Stimulated activated naive CD8-positive, alpha-beta T cell treated with anti-CD3 and anti-CD28 coated beads, Interleukin-15, amount 100 ng/mL, for 72 hours (primary cell): ENCODE measurements at regions not wholly inside any gene's neighbourhood (a gene's known extent, or its start where the extent isn't known, plus 50 kb on each side); places are given as distances from the start of the nearest gene placed in this dataset.
"Not testable (repeated sequence)": the region's sequence is repeated elsewhere in the genome, so short reads cannot be mapped to it uniquely, and the experiment has no call there.

Source experiments
- ATAC-seq: fragments of 150-1000 bp; cut with Tn5 transposase; 2 replicates; pipeline ENCODE4 v1.10.0; 2021; ENCODE audit warnings: mild to moderate bottlenecking, moderate library complexity
- DNase-seq, 2 donors: peaks; one replicate each; pipeline ENCODE4 v3.0.0; 2021 to 2022
- H3K27ac Mint-ChIP-seq, 2 donors: one replicate each; pipeline ENCODE4 v1.8.0; 2022; ENCODE audit warnings: mild to moderate bottlenecking in 2 of 2, mixed read lengths in 2 of 2, moderate library complexity in 2 of 2
- H3K27me3 Mint-ChIP-seq: one replicate; pipeline ENCODE4 v1.8.0; 2022; ENCODE audit warnings: mixed read lengths
- H3K4me1 Mint-ChIP-seq: one replicate; pipeline ENCODE4 v1.8.0; 2022; ENCODE audit warnings: mild to moderate bottlenecking, mixed read lengths
- H3K4me3 Mint-ChIP-seq, 2 donors: one replicate each; pipeline ENCODE4 v1.8.0; 2022; ENCODE audit warnings: mild to moderate bottlenecking in 2 of 2, mixed read lengths in 2 of 2, moderate library complexity in 1 of 2
- H3K9me3 Mint-ChIP-seq, 2 donors: one replicate each; pipeline ENCODE4 v1.8.0; 2022; ENCODE audit warnings: mixed read lengths in 2 of 2

- not testable (repeated sequence) for DNase-seq
Measured at GRCh38 chr3:72643635-72644034, 204.6 kb downstream of the SHQ1 start.

GRCh38 chr3:72641684-72642083 lies 206.6 kb downstream of the SHQ1 start:
- Mint-ChIP-seq H3K27ac (no peak overlapping the region), H3K4me1 (peaks cover 16% of the 10 kb centered on the region), H3K9me3 (no peaks in the 10 kb centered on the region), H3K27me3 (peaks cover 19% of the 10 kb centered on the region), H3K4me3 (no peak overlapping the region)
- ATAC-seq, result no peak
- DNase-seq, result no peak

More at GRCh38 chr3:72643635-72644034, 204.6 kb downstream of the SHQ1 start:
- not testable (repeated sequence) for H3K27me3 Mint-ChIP-seq, H3K27ac Mint-ChIP-seq, H3K4me3 Mint-ChIP-seq, ATAC-seq, H3K4me1 Mint-ChIP-seq, H3K9me3 Mint-ChIP-seq

- Mint-ChIP-seq H3K4me3 (no peak overlapping the region), H3K27me3 (peaks cover 19% of the 10 kb centered on the region), H3K4me1 (peaks cover 16% of the 10 kb centered on the region), H3K27ac (no peak overlapping the region), H3K9me3 (no peaks in the 10 kb centered on the region)
- ATAC-seq (no peak), DNase-seq (no peak)
Measured at GRCh38 chr3:72641072-72641471, 207.2 kb downstream of the SHQ1 start.

GRCh38 chr3:72636969-72637597 lies 211.2 kb downstream of the SHQ1 start:
- Mint-ChIP-seq H3K27me3 (peaks cover 19% of the 10 kb centered on the region), H3K27ac (peak overlapping the region in 1 of 2 donors; percentile 9), H3K4me1 (peaks cover 48% of the 10 kb centered on the region), H3K4me3 (no peak overlapping the region), H3K9me3 (peaks cover 3 to 4% of the 10 kb centered on the region in 2 donors)
- ATAC-seq (no peak), DNase-seq (no peak)

GRCh38 chr3:72635551-72635950 lies 212.7 kb downstream of the SHQ1 start:
- H3K27ac Mint-ChIP-seq, result no peak overlapping the region
- no peak for ATAC-seq

GRCh38 chr3:72634128-72634527 lies 214.1 kb downstream of the SHQ1 start:
- Mint-ChIP-seq H3K9me3 (peaks cover 4 to 9% of the 10 kb centered on the region in 2 donors), H3K27me3 (peaks cover 19% of the 10 kb centered on the region), H3K4me1 (peaks cover 62% of the 10 kb centered on the region), H3K27ac (peak overlapping the region in 1 of 2 donors; percentile 40), H3K4me3 (no peak overlapping the region)
- DNase-seq (peak in 1 of 2 donors; percentile 12), ATAC-seq (peak; percentile 85)

More at GRCh38 chr3:72635551-72635950, 212.7 kb downstream of the SHQ1 start:
- no peak for DNase-seq
- no peak overlapping the region for H3K4me3 Mint-ChIP-seq
- H3K27me3 Mint-ChIP-seq, result peaks cover 19% of the 10 kb centered on the region
- H3K4me1 Mint-ChIP-seq, result peaks cover 55% of the 10 kb centered on the region
- peaks cover 4 to 9% of the 10 kb centered on the region in 2 donors for H3K9me3 Mint-ChIP-seq

- Mint-ChIP-seq H3K4me3 (peak overlapping the region; percentile 52 to 61), H3K27ac (peak overlapping the region in 1 of 2 donors; percentile 73), H3K4me1 (peaks cover 68% of the 10 kb centered on the region), H3K9me3 (peaks cover 4 to 9% of the 10 kb centered on the region in 2 donors), H3K27me3 (peaks cover 15% of the 10 kb centered on the region)
- peak; percentile 37 to 63 for DNase-seq
- peak; percentile 68 for ATAC-seq
Measured at GRCh38 chr3:72633534-72633933, 214.7 kb downstream of the SHQ1 start.

GRCh38 chr3:72633121-72633520 lies 215.1 kb downstream of the SHQ1 start:
- Mint-ChIP-seq H3K4me1 (peaks cover 72% of the 10 kb centered on the region), H3K4me3 (peak overlapping the region; percentile 52 to 61), H3K27me3 (peaks cover 11% of the 10 kb centered on the region), H3K27ac (peak overlapping the region in 1 of 2 donors; percentile 52), H3K9me3 (peaks cover 4 to 9% of the 10 kb centered on the region in 2 donors)
- DNase-seq (no peak), ATAC-seq (peak; percentile 4)

GRCh38 chr3:72632129-72632528 lies 216.1 kb downstream of the SHQ1 start:
- ATAC-seq, result no peak
- H3K27ac Mint-ChIP-seq, result peak overlapping the region in 1 of 2 donors; percentile 30

GRCh38 chr3:72630969-72631344 lies 217.3 kb downstream of the SHQ1 start:
- ATAC-seq, result no peak
- H3K4me3 Mint-ChIP-seq, result no peak overlapping the region
- peaks cover 74% of the 10 kb centered on the region for H3K4me1 Mint-ChIP-seq
- H3K9me3 Mint-ChIP-seq, result peaks cover 4 to 9% of the 10 kb centered on the region in 2 donors
- H3K27me3 Mint-ChIP-seq, result no peaks in the 10 kb centered on the region
- H3K27ac Mint-ChIP-seq, result no peak overlapping the region
- DNase-seq, result no peak

More at GRCh38 chr3:72632129-72632528, 216.1 kb downstream of the SHQ1 start:
- peaks cover 4 to 9% of the 10 kb centered on the region in 2 donors for H3K9me3 Mint-ChIP-seq
- peaks cover 3% of the 10 kb centered on the region for H3K27me3 Mint-ChIP-seq
- no peak overlapping the region for H3K4me3 Mint-ChIP-seq
- peaks cover 76% of the 10 kb centered on the region for H3K4me1 Mint-ChIP-seq
- DNase-seq, result no peak

GRCh38 chr3:72630327-72630968 lies 217.8 kb downstream of the SHQ1 start:
- no peaks in the 10 kb centered on the region for H3K27me3 Mint-ChIP-seq
- H3K9me3 Mint-ChIP-seq, result peaks cover 4 to 9% of the 10 kb centered on the region in 2 donors
- DNase-seq (no peak), ATAC-seq (no peak)
- peaks cover 72% of the 10 kb centered on the region for H3K4me1 Mint-ChIP-seq
- no peak overlapping the region for H3K4me3 Mint-ChIP-seq
- H3K27ac Mint-ChIP-seq, result no peak overlapping the region

- peaks cover 60% of the 10 kb centered on the region for H3K4me1 Mint-ChIP-seq
- H3K27me3 Mint-ChIP-seq, result no peaks in the 10 kb centered on the region
- peak overlapping the region in 1 of 2 donors; percentile 67 for H3K27ac Mint-ChIP-seq
- peaks cover 4 to 9% of the 10 kb centered on the region in 2 donors for H3K9me3 Mint-ChIP-seq
- peak in 1 of 2 donors; percentile 25 for DNase-seq
- H3K4me3 Mint-ChIP-seq, result peak overlapping the region; percentile 15 to 65
- peak; percentile 70 for ATAC-seq
Measured at GRCh38 chr3:72629191-72629631, 219.0 kb downstream of the SHQ1 start.

GRCh38 chr3:72628065-72628464 lies 220.2 kb downstream of the SHQ1 start:
- Mint-ChIP-seq H3K27ac (peak overlapping the region in 1 of 2 donors; percentile 86), H3K9me3 (peaks cover 4 to 10% of the 10 kb centered on the region in 2 donors), H3K4me1 (peaks cover 50% of the 10 kb centered on the region), H3K4me3 (peak overlapping the region in 1 of 2 donors; percentile 50), H3K27me3 (no peaks in the 10 kb centered on the region)
- ATAC-seq (no peak), DNase-seq (no peak)

- H3K9me3 Mint-ChIP-seq, result peaks cover 3 to 16% of the 10 kb centered on the region in 2 donors
- no peak overlapping the region for H3K27ac Mint-ChIP-seq
- DNase-seq (no peak), ATAC-seq (peak; percentile 54)
- H3K4me1 Mint-ChIP-seq, result peaks cover 42% of the 10 kb centered on the region
- H3K4me3 Mint-ChIP-seq, result no peak overlapping the region
- no peaks in the 10 kb centered on the region for H3K27me3 Mint-ChIP-seq
Measured at GRCh38 chr3:72627271-72627670, 221.0 kb downstream of the SHQ1 start.

- ATAC-seq (no peak), DNase-seq (no peak)
- H3K4me1 Mint-ChIP-seq, result peaks cover 37% of the 10 kb centered on the region
- H3K9me3 Mint-ChIP-seq, result peaks cover 8 to 10% of the 10 kb centered on the region in 2 donors
- no peak overlapping the region for H3K27ac Mint-ChIP-seq
- H3K27me3 Mint-ChIP-seq, result no peaks in the 10 kb centered on the region
- H3K4me3 Mint-ChIP-seq, result no peak overlapping the region
Measured at GRCh38 chr3:72625602-72626337, 222.5 kb downstream of the SHQ1 start.
